ENCODE measurements at regions not wholly inside any gene's neighbourhood (a gene's known extent, or its start where the extent isn't known, plus 50 kb on each side); places are given as distances from the start of the nearest gene placed in this dataset.
"Not testable (repeated sequence)": the region's sequence is repeated elsewhere in the genome, so short reads cannot be mapped to it uniquely, and the experiment has no call there.

GRCh38 chr6:19558934-19559333 is 278.2 kb upstream of the ID4 start:
- no peak for DNase-seq (ENCODE audit: low read depth)
- TF ChIP-seq CTCF (conservative IDR thresholded peaks at IDR 0.05; ENCODE audit: low read depth, low read length) = no peak
- no peak overlapping the region for H3K4me3 ChIP-seq (ENCODE audit: low read length)

GRCh38 chr6:19562468-19562867 is 274.7 kb upstream of the ID4 start:
- TF ChIP-seq CTCF (conservative IDR thresholded peaks at IDR 0.05; ENCODE audit: low read depth, low read length) = no peak
- no peak for DNase-seq (ENCODE audit: low read depth)
- H3K4me3 ChIP-seq (ENCODE audit: low read length) = no peak overlapping the region

GRCh38 chr6:19569563-19569962 is 267.6 kb upstream of the ID4 start:
- DNase-seq (ENCODE audit: low read depth) = no peak
- no peak for TF ChIP-seq CTCF (conservative IDR thresholded peaks at IDR 0.05; ENCODE audit: low read depth, low read length)
- H3K4me3 ChIP-seq (ENCODE audit: low read length) = no peak overlapping the region

GRCh38 chr6:19571176-19571575 is 266.0 kb upstream of the ID4 start:
- no peak overlapping the region for H3K4me3 ChIP-seq (ENCODE audit: low read length)

GRCh38 chr6:19578481-19578880 is 258.7 kb upstream of the ID4 start:
- DNase-seq (ENCODE audit: low read depth) = no peak
- no peak overlapping the region for H3K4me3 ChIP-seq (ENCODE audit: low read length)
- no peak for TF ChIP-seq CTCF (conservative IDR thresholded peaks at IDR 0.05; ENCODE audit: low read depth, low read length)

More at GRCh38 chr6:19571176-19571575, 266.0 kb upstream of the ID4 start:
- no peak for DNase-seq (ENCODE audit: low read depth)
- no peak for TF ChIP-seq CTCF (conservative IDR thresholded peaks at IDR 0.05; ENCODE audit: low read depth, low read length)

GRCh38 chr6:19584207-19584606 is 253.0 kb upstream of the ID4 start:
- not testable (repeated sequence) for DNase-seq (ENCODE audit: low read depth); H3K4me3 ChIP-seq (ENCODE audit: low read length)

- TF ChIP-seq CTCF (conservative IDR thresholded peaks at IDR 0.05; ENCODE audit: low read depth, low read length) = no peak
- DNase-seq (ENCODE audit: low read depth) = no peak
- H3K4me3 ChIP-seq (ENCODE audit: low read length) = no peak overlapping the region
Observed at GRCh38 chr6:19587238-19587942, 249.8 kb upstream of the ID4 start.
